Ovary (tissue), 7 donors: ENCODE measurements at regions not wholly inside any gene's neighbourhood (a gene's known extent, or its start where the extent isn't known, plus 50 kb on each side); places are given as distances from the start of the nearest gene placed in this dataset.

ENCODE experiments used
- DNase-seq, 5 donors: peaks; one replicate each; pipeline ENCODE4 v3.0.0-alpha.2; 2019 to 2020
- H3K27ac ChIP-seq, 2 donors: fragments of 200-600 bp; one replicate each; pipeline versions ENCODE4 v1.5.1 to v1.8.0; 2019 to 2022
- H3K27me3 ChIP-seq: fragments of 200-600 bp; one replicate; pipeline ENCODE4 v1.8.0; 2022
- H3K36me3 ChIP-seq: fragments of 200-600 bp; sonication (generic); one replicate; pipeline ENCODE4 v1.5.1; 2019
- H3K4me1 ChIP-seq: one replicate; pipeline ENCODE4 v1.8.1; 2013; ENCODE audit warnings: mild to moderate bottlenecking, moderate library complexity; ENCODE audit not compliant: insufficient read depth
- H3K4me3 ChIP-seq: fragments of 200-600 bp; sonication (generic); one replicate; pipeline ENCODE4 v1.5.1; 2017
- H3K9me3 ChIP-seq, 2 donors: fragments of 200-600 bp in 1 of 2; sonication (generic) in 1 of 2; one replicate each; pipeline versions ENCODE4 v1.5.1 to v1.8.1; 2013 to 2019; ENCODE audit warnings: mild to moderate bottlenecking in 1 of 2, moderate library complexity in 1 of 2
- CTCF ChIP-seq, 3 donors: fragments of 450-650 bp in 2 of 3; fragments of 200-600 bp in 1 of 3; IDR thresholded peaks; one replicate each; pipeline versions ENCODE4 v1.5.1 to v1.8.0; 2016 to 2022; ENCODE audit warnings: antibody characterized with exemption in 3 of 3, mild to moderate bottlenecking in 1 of 3
- EP300 ChIP-seq: sonication (generic); formaldehyde crosslinking; IDR thresholded peaks from one replicate; pipeline ENCODE4 v1.6.1; 2017; ENCODE audit warnings: antibody characterized with exemption
- POLR2A ChIP-seq: fragments of 450-650 bp; IDR thresholded peaks from one replicate; pipeline ENCODE4 v1.6.1; 2017; ENCODE audit warnings: antibody characterized with exemption, mild to moderate bottlenecking, moderate library complexity
- WGBS, 3 donors: extraction: QIAGEN DNeasy Blood & Tissue Kit in 1 of 3; methylation state at CpG; one replicate each; pipeline versions ENCODE4 v1.1.5 to v1.1.7; 2013 to 2017; 5-methylcytosine and 5-hydroxymethylcytosine counted together
- intact Hi-C, 4 donors: fragments of 100-400 bp; cut with DNase I; formaldehyde crosslinking; loops; one replicate each; pipeline versions ENCODE4 v1.11.0 to v1.15.1; 2022 to 2023
- donor health status: DM: no; HTN: no; CAD: no; lungs with moderate emphysema.
- donor health status: DM: no; HTN: no; CAD: no.
- donor health status: Bipolar disorder and iron deficiency.
- donor health status: DM: no; HTN: no; CAD: no.
- donor health status: DM: yes; HTN: yes; CAD: no.

- Histone ChIP-seq H3K4me1 (no peaks in the 10 kb centered on the region), H3K27me3 (no peaks in the 10 kb centered on the region), H3K36me3 (no peaks in the 10 kb centered on the region), H3K27ac (no peak overlapping the region), H3K9me3 (no peaks in the 10 kb centered on the region), H3K4me3 (no peak overlapping the region)
- no peak for TF ChIP-seq CTCF (IDR thresholded peaks at IDR 0.05)
- TF ChIP-seq POLR2A: no peak
- no peak for TF ChIP-seq EP300
- WGBS, 3 donors: 94 to 97% (median 96%) methylated on average over 2 of the region's 2 CpGs
- DNase-seq: no peak
- intact Hi-C loops: no loop called here
These were observed 196.9 kb downstream of the ANAPC10 start for GRCh38 chr4:144901141-144901540.

- Histone ChIP-seq H3K27me3 (no peaks in the 10 kb centered on the region), H3K36me3 (no peaks in the 10 kb centered on the region), H3K9me3 (no peaks in the 10 kb centered on the region), H3K4me3 (no peak overlapping the region), H3K4me1 (no peaks in the 10 kb centered on the region), H3K27ac (no peak overlapping the region)
- no peak for DNase-seq
- TF ChIP-seq POLR2A: no peak
- TF ChIP-seq EP300: no peak
- no peak for TF ChIP-seq CTCF (IDR thresholded peaks at IDR 0.05)
- intact Hi-C loops: no loop called here
- 36 to 51% (median 43%) methylated on average over 1 of the region's 1 CpG for WGBS, 3 donors
These were observed 195.4 kb downstream of the ANAPC10 start for GRCh38 chr4:144902614-144903013.

GRCh38 chr4:144903953-144904711, 193.9 kb downstream of the ANAPC10 start:
- H3K4me1 ChIP-seq: no peaks in the 10 kb centered on the region
- H3K9me3 ChIP-seq: no peaks in the 10 kb centered on the region
- TF ChIP-seq EP300: no peak
- TF ChIP-seq CTCF (IDR thresholded peaks at IDR 0.05): no peak
- no peak for TF ChIP-seq POLR2A
- DNase-seq: no peak
- intact Hi-C loops: no loop called here
- WGBS, 3 donors: 34 to 46% (median 44%) methylated on average over 3 of the region's 3 CpGs
- H3K36me3 ChIP-seq: no peaks in the 10 kb centered on the region
- no peak overlapping the region for H3K27ac ChIP-seq
- H3K4me3 ChIP-seq: no peak overlapping the region
- H3K27me3 ChIP-seq: no peaks in the 10 kb centered on the region

GRCh38 chr4:144905286-144905685, 192.7 kb downstream of the ANAPC10 start:
- Histone ChIP-seq H3K4me3 (no peak overlapping the region), H3K27ac (no peak overlapping the region), H3K9me3 (no peaks in the 10 kb centered on the region), H3K36me3 (no peaks in the 10 kb centered on the region), H3K27me3 (no peaks in the 10 kb centered on the region), H3K4me1 (peaks cover under 1% of the 10 kb centered on the region)
- intact Hi-C loops: no loop called here
- DNase-seq: no peak
- WGBS, 3 donors: 43 to 51% (median 44%) methylated on average over 2 of the region's 2 CpGs
- TF ChIP-seq EP300: no peak
- no peak for TF ChIP-seq CTCF (IDR thresholded peaks at IDR 0.05)
- no peak for TF ChIP-seq POLR2A
